ENCODE measurements at regions not wholly inside any gene's neighbourhood (a gene's known extent, or its start where the extent isn't known, plus 50 kb on each side); places are given as distances from the start of the nearest gene placed in this dataset.

DNA sequence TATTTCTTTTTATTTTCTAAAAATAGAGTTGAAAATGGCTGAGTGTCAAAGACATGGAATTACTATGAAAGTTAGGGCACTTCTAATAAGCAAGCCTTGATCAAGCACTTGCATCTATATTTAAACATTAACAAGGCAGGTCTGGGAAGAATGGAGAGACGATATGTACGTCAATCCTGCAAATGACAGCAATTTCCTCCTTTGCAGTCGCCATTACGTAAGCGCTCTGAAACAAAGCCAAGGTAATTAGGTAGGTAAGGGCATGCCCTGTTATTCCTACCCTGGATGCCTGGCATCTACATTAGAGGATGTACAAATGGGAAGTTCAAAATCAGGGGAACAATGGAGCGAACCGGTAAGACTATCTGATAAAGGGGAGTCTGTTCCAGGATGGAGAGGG, 664.0 kb upstream of the ARGLU1 start:
- 67% methylated on average over 7 of the region's 7 CpGs for WGBS
- Histone ChIP-seq H3K27me3 (no peaks in the 10 kb centered on the region), H3K4me3 (no peak overlapping the region), H3K27ac (no peak overlapping the region), H3K4me1 (no peaks in the 10 kb centered on the region), H3K9me3 (no peaks in the 10 kb centered on the region), H3K36me3 (no peaks in the 10 kb centered on the region)
- no peak for DNase-seq (ENCODE audit: low spot score in 2 of 2)
- TF ChIP-seq, protein P1, sequence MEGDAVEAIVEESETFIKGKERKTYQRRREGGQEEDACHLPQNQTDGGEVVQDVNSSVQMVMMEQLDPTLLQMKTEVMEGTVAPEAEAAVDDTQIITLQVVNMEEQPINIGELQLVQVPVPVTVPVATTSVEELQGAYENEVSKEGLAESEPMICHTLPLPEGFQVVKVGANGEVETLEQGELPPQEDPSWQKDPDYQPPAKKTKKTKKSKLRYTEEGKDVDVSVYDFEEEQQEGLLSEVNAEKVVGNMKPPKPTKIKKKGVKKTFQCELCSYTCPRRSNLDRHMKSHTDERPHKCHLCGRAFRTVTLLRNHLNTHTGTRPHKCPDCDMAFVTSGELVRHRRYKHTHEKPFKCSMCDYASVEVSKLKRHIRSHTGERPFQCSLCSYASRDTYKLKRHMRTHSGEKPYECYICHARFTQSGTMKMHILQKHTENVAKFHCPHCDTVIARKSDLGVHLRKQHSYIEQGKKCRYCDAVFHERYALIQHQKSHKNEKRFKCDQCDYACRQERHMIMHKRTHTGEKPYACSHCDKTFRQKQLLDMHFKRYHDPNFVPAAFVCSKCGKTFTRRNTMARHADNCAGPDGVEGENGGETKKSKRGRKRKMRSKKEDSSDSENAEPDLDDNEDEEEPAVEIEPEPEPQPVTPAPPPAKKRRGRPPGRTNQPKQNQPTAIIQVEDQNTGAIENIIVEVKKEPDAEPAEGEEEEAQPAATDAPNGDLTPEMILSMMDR (IDR thresholded peaks at IDR 0.05) = no peak
- TF ChIP-seq EP300 (IDR thresholded peaks at IDR 0.05) (no peak), POLR2AphosphoS5 (IDR thresholded peaks at IDR 0.05) (no peak), POLR2A (IDR thresholded peaks at IDR 0.05) (no peak)

DNA sequence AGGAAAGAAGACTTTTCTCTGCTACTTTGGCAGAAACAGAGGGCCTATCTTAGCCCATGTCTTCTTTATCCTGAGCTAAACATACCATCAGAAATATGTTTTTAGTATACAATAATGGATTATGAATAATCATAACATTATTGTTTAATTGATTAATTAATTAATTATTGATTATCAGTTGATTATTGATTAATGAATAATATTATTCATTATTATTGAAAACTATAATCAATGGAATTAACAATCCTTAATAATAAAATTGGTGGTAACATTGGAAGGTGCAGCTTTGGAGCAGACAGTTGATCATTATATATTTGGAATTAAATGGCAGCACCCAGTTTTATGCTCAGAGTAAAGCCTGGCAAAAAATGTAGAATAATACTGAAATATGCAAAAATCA, 655.9 kb upstream of the ARGLU1 start:
- no peak overlapping the region for H3K27ac ChIP-seq
- no peak for DNase-seq (ENCODE audit: low spot score in 2 of 2)
- no peaks in the 10 kb centered on the region for H3K9me3 ChIP-seq
- TF ChIP-seq EP300 (IDR thresholded peaks at IDR 0.05) (no peak), POLR2A (IDR thresholded peaks at IDR 0.05) (no peak), POLR2AphosphoS5 (IDR thresholded peaks at IDR 0.05) (no peak)
- TF ChIP-seq, protein P1 (IDR thresholded peaks at IDR 0.05) = no peak
- no peaks in the 10 kb centered on the region for H3K27me3 ChIP-seq
- no peaks in the 10 kb centered on the region for H3K4me1 ChIP-seq
- no peak overlapping the region for H3K4me3 ChIP-seq
- no peaks in the 10 kb centered on the region for H3K36me3 ChIP-seq

- no peak overlapping the region for H3K27ac ChIP-seq
- H3K36me3 ChIP-seq = no peaks in the 10 kb centered on the region
- 87% methylated on average over 3 of the region's 3 CpGs for WGBS
- DNase-seq (ENCODE audit: low spot score in 2 of 2) = no peak
- TF ChIP-seq, protein P1 (IDR thresholded peaks at IDR 0.05) = no peak
- H3K4me3 ChIP-seq = no peak overlapping the region
- H3K4me1 ChIP-seq = no peaks in the 10 kb centered on the region
- H3K9me3 ChIP-seq = no peaks in the 10 kb centered on the region
- no peaks in the 10 kb centered on the region for H3K27me3 ChIP-seq
These were observed 654.7 kb upstream of the ARGLU1 start for GRCh38 chr13:107222597-107222996.

DNA sequence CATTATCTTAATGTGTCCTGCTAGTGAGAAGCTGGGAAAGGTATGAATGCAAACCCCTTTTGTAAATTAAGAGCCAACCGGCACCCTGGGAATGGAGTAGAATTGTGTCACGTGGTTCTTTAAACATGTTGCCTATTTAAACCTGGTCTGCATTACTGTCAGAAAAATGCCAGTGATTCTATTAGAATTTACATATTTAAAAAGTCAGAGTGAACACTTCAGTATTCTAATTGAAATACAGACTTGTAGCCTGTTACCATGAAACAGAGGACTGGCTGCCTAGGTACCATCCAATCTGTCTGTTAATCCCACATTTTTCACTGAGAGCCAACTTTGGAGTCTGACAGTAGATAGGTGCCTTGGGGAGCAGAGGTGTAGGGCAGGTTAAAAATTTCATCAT, 652.3 kb upstream of the ARGLU1 start:
- peaks cover 9% of the 10 kb centered on the region for H3K4me1 ChIP-seq
- WGBS = 70% methylated on average over 2 of the region's 2 CpGs
- no peaks in the 10 kb centered on the region for H3K36me3 ChIP-seq
- no peak overlapping the region for H3K4me3 ChIP-seq
- no peak overlapping the region for H3K27ac ChIP-seq
- no peaks in the 10 kb centered on the region for H3K27me3 ChIP-seq
- no peaks in the 10 kb centered on the region for H3K9me3 ChIP-seq
- TF ChIP-seq, protein P1 (IDR thresholded peaks at IDR 0.05) = no peak
- TF ChIP-seq EP300 (IDR thresholded peaks at IDR 0.05) = no peak
- DNase-seq (ENCODE audit: low spot score in 2 of 2) = no peak

GRCh38 chr13:107217251-107217650, 649.3 kb upstream of the ARGLU1 start:
- WGBS = 67% methylated on average over 6 of the region's 6 CpGs
- H3K27ac ChIP-seq = no peak overlapping the region
- H3K27me3 ChIP-seq = no peaks in the 10 kb centered on the region
- TF ChIP-seq POLR2AphosphoS5 (IDR thresholded peaks at IDR 0.05) = no peak
- H3K36me3 ChIP-seq = no peaks in the 10 kb centered on the region
- H3K9me3 ChIP-seq = no peaks in the 10 kb centered on the region
- H3K4me3 ChIP-seq = no peak overlapping the region
- H3K4me1 ChIP-seq = peaks cover 9% of the 10 kb centered on the region
- DNase-seq (ENCODE audit: low spot score in 2 of 2) = no peak

- H3K4me3 ChIP-seq = no peak overlapping the region
- no peaks in the 10 kb centered on the region for H3K9me3 ChIP-seq
- TF ChIP-seq EP300 (IDR thresholded peaks at IDR 0.05) (no peak), POLR2AphosphoS5 (IDR thresholded peaks at IDR 0.05) (no peak), POLR2A (IDR thresholded peaks at IDR 0.05) (no peak)
- TF ChIP-seq, protein P1 (IDR thresholded peaks at IDR 0.05) = no peak
- no peaks in the 10 kb centered on the region for H3K27me3 ChIP-seq
- no peak for DNase-seq (ENCODE audit: low spot score in 2 of 2)
- H3K36me3 ChIP-seq = no peaks in the 10 kb centered on the region
- no peak overlapping the region for H3K27ac ChIP-seq
- H3K4me1 ChIP-seq = peaks cover 9% of the 10 kb centered on the region
- WGBS = 49% methylated on average over 11 of the region's 11 CpGs
These were observed 648.3 kb upstream of the ARGLU1 start for GRCh38 chr13:107216046-107216755.
